Esophagus muscularis mucosa (tissue), 3 donors: ENCODE measurements at regions not wholly inside any gene's neighbourhood (a gene's known extent, or its start where the extent isn't known, plus 50 kb on each side); places are given as distances from the start of the nearest gene placed in this dataset.
"Not testable (repeated sequence)": the region's sequence is repeated elsewhere in the genome, so short reads cannot be mapped to it uniquely, and the experiment has no call there.

ENCODE experiments used
- CTCF ChIP-seq, 3 experiments: fragments of 200-600 bp in 2 of 3; fragments of 450-650 bp in 1 of 3; sonication (generic) in 2 of 3; IDR thresholded peaks; one replicate each; pipeline ENCODE4 v1.5.1; 2017 to 2019; ENCODE audit warnings: antibody characterized with exemption in 3 of 3, mild to moderate bottlenecking in 2 of 3, moderate library complexity in 1 of 3
- POLR2A ChIP-seq: fragments of 450-650 bp; IDR thresholded peaks from one replicate; pipeline ENCODE4 v1.6.1; 2017; ENCODE audit warnings: antibody characterized with exemption, moderate library complexity, mild to moderate bottlenecking, low read depth
- POLR2AphosphoS5 ChIP-seq, 2 donors: sonication (generic); formaldehyde crosslinking; IDR thresholded peaks; one replicate each; pipeline ENCODE4 v1.6.1; 2017; ENCODE audit warnings: antibody characterized with exemption in 2 of 2

GRCh38 chr7:65504504-65505319 lies 131.1 kb downstream of the ZNF92 start:
- TF ChIP-seq POLR2AphosphoS5 (IDR thresholded peaks at IDR 0.05); CTCF (IDR thresholded peaks at IDR 0.05); POLR2A: not testable (repeated sequence)
